ENCODE measurements at regions not wholly inside any gene's neighbourhood (a gene's known extent, or its start where the extent isn't known, plus 50 kb on each side); places are given as distances from the start of the nearest gene placed in this dataset.

DNA sequence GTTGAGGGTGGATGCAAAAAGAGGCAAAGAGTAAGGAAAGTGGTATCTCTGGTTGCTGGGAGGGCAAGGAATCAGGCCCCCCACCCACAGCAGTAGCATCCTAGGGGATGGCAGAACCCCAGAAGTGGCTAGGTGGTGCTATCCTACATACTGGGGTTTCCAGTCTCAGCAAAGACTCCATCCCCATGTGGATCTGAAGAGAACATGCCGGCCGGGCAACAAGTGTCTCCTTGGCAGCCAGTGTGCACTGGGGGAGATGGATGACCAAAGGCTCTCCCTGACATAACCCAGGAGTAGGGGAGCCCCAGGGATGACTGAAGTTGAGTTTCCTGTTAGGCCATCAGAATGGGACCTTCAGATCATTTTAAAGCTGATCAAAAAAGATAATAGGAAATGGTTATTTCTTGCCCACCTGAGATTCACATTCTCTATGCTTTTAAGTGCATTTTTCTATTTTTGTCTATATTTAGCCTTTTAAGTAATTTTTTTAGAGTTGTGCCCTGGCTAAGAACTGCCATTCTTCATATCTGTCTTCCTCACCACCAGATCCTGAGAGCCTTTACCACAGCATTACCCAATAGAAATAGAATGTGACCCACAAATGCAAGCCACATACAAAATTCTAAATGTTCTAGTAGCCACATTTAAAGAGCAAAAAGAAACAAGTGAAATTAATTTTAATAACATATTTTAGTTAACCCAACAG lies 78.7 kb upstream of the SMIM23 start:
- no peak overlapping the region for H3K4me3 ChIP-seq
- no peaks in the 10 kb centered on the region for H3K36me3 ChIP-seq
- H3K9me3 ChIP-seq (ENCODE audit: low read depth), result no peaks in the 10 kb centered on the region
- H3K27me3 ChIP-seq, result no peaks in the 10 kb centered on the region
- no peak for DNase-seq (ENCODE audit: low read depth in 1 of 2, low spot score in 1 of 2)
- H3K4me1 ChIP-seq (ENCODE audit: low read depth), result peaks cover 1% of the 10 kb centered on the region
- no peak overlapping the region for H3K27ac ChIP-seq
- TF ChIP-seq, protein P1, sequence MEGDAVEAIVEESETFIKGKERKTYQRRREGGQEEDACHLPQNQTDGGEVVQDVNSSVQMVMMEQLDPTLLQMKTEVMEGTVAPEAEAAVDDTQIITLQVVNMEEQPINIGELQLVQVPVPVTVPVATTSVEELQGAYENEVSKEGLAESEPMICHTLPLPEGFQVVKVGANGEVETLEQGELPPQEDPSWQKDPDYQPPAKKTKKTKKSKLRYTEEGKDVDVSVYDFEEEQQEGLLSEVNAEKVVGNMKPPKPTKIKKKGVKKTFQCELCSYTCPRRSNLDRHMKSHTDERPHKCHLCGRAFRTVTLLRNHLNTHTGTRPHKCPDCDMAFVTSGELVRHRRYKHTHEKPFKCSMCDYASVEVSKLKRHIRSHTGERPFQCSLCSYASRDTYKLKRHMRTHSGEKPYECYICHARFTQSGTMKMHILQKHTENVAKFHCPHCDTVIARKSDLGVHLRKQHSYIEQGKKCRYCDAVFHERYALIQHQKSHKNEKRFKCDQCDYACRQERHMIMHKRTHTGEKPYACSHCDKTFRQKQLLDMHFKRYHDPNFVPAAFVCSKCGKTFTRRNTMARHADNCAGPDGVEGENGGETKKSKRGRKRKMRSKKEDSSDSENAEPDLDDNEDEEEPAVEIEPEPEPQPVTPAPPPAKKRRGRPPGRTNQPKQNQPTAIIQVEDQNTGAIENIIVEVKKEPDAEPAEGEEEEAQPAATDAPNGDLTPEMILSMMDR (IDR thresholded peaks at IDR 0.05; ENCODE audit: low read depth, low read length), result no peak

DNA sequence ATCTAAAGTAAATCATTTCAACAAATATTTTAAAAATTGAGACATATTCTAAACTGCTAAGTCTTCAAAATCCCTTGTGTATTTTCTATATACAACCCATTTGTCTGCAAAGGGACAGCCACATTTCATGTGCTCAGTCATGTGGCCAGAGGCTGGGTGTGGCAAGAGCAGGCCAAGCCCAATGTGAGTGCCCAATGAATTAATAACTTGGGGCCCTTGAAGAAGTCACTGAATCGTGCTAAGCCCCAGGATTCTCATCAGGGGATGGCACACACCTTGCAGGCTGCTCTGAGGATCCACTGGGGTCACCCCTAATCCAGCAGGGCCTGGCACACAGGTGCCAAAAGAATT lies 78.2 kb upstream of the SMIM23 start:
- DNase-seq (ENCODE audit: low read depth in 1 of 2, low spot score in 1 of 2), result no peak
- H3K27me3 ChIP-seq, result no peaks in the 10 kb centered on the region
- H3K9me3 ChIP-seq (ENCODE audit: low read depth), result no peaks in the 10 kb centered on the region
- TF ChIP-seq, protein P1 (IDR thresholded peaks at IDR 0.05; ENCODE audit: low read depth, low read length), result no peak
- no peaks in the 10 kb centered on the region for H3K4me1 ChIP-seq (ENCODE audit: low read depth)
- no peaks in the 10 kb centered on the region for H3K36me3 ChIP-seq
- H3K4me3 ChIP-seq, result no peak overlapping the region
- H3K27ac ChIP-seq, result no peak overlapping the region

DNA sequence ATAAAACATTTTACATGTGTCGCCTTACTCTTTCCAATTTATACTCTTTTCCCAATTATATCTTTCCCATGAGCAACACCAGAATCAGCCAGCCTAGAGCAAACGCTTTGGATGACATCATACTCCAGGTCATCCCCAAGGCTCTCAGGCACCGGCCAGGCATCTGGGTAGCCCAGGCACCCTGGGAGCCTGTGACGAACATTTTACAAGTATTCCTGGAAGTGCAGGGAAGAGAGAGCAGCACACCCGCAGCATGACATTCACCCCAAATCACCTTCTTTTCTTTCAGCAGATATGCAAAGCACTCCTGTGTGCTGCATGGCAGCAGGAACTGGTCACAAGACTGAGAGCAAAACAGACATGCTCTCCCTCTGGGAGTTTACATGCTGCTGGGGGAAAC lies 75.7 kb upstream of the SMIM23 start:
- TF ChIP-seq, protein P1 (IDR thresholded peaks at IDR 0.05; ENCODE audit: low read depth, low read length), result no peak
- no peak for DNase-seq (ENCODE audit: low read depth in 1 of 2, low spot score in 1 of 2)
- Histone ChIP-seq H3K4me1 (ENCODE audit: low read depth) (no peaks in the 10 kb centered on the region), H3K4me3 (no peak overlapping the region), H3K27ac (no peak overlapping the region), H3K27me3 (no peaks in the 10 kb centered on the region), H3K9me3 (ENCODE audit: low read depth) (no peaks in the 10 kb centered on the region), H3K36me3 (no peaks in the 10 kb centered on the region)

DNA sequence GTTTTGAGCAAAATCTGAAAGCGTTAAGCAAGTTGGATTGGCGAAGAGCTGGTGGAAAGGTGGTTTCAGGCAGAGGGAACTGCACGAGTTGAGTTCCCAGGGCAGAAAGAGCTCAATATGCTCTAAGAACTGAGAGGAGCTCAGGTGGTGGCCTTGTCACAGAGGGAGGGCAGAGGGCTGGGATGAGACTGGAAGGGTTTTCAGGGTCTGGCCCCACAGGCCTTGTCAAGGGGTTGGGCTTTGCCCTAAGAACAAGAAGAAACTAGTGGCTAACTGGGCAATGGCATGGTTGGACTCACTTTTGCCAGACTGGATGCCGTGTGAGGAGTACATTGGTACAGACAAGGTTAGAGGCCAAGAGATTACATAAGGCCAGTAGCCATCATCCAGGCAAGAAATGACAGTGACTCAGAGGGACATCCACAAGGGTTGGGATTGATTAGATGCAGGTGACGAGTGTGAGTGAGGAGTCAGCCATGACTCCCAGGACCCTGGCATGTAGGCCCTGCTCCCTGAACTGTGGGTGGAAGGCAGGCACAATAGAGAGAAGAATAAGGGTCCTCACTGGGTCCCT lies 75.1 kb upstream of the SMIM23 start:
- H3K27me3 ChIP-seq, result no peaks in the 10 kb centered on the region
- no peak for DNase-seq (ENCODE audit: low read depth in 1 of 2, low spot score in 1 of 2)
- H3K4me3 ChIP-seq, result no peak overlapping the region
- no peaks in the 10 kb centered on the region for H3K4me1 ChIP-seq (ENCODE audit: low read depth)
- TF ChIP-seq, protein P1 (IDR thresholded peaks at IDR 0.05; ENCODE audit: low read depth, low read length), result no peak
- no peak overlapping the region for H3K27ac ChIP-seq
- H3K9me3 ChIP-seq (ENCODE audit: low read depth), result no peaks in the 10 kb centered on the region
- H3K36me3 ChIP-seq, result no peaks in the 10 kb centered on the region

DNA sequence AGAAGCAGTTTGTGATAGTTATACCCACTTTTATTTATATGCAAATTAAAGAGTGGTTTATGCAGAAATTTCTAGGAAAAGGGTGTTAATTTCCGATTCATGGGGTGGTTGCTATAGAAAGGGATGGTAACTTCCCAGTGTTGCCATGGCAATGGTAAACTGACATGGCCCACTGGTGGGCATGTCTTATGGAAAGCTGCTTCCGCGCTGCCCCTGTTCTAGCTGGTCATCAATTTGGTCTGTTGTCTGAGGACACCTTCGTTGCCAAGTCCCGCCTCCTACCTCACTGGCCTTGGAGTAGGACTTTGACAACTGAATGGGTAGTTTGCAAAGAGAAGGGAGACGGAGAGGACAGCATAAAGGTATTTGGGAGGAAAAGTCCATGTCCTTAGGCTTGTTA lies 74.0 kb upstream of the SMIM23 start:
- no peak overlapping the region for H3K4me3 ChIP-seq
- H3K36me3 ChIP-seq, result no peaks in the 10 kb centered on the region
- H3K27ac ChIP-seq, result no peak overlapping the region
- no peaks in the 10 kb centered on the region for H3K27me3 ChIP-seq
- H3K4me1 ChIP-seq (ENCODE audit: low read depth), result no peaks in the 10 kb centered on the region
- no peak for DNase-seq (ENCODE audit: low read depth in 1 of 2, low spot score in 1 of 2)
- H3K9me3 ChIP-seq (ENCODE audit: low read depth), result no peaks in the 10 kb centered on the region
- TF ChIP-seq, protein P1 (IDR thresholded peaks at IDR 0.05; ENCODE audit: low read depth, low read length), result no peak

Measured in cardiac muscle cell (in vitro differentiated cells and primary cell).